ENCODE measurements at regions not wholly inside any gene's neighbourhood (a gene's known extent, or its start where the extent isn't known, plus 50 kb on each side); places are given as distances from the start of the nearest gene placed in this dataset.

DNA sequence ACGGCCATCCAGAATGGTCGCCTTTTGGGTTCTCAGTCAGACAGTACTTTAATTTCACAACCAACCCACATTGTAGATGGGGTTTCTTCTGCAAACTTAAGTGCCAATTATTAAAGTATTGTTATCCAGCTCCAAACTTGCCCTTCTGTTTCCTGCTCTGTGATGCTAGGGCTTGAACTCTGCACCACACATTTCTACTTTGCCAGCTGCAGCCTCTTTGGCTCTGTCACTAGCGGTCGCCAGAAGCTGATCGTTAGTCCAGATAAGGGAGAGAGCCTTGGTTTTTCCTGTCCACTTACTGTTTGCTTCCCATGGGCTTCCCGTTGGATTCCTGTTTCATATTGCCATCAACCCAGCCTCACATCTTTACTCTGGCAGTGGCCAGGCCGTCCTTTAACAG, 196.6 kb downstream of the ASB9 start:
- TF ChIP-seq EZH2phosphoT487 (IDR thresholded peaks at IDR 0.05; ENCODE audit: low read depth, severe bottlenecking, unreplicated experiment) (no peak), EZH2 (IDR thresholded peaks at IDR 0.05; ENCODE audit: borderline replicate concordance) (no peak)
- TF ChIP-seq, protein P1, sequence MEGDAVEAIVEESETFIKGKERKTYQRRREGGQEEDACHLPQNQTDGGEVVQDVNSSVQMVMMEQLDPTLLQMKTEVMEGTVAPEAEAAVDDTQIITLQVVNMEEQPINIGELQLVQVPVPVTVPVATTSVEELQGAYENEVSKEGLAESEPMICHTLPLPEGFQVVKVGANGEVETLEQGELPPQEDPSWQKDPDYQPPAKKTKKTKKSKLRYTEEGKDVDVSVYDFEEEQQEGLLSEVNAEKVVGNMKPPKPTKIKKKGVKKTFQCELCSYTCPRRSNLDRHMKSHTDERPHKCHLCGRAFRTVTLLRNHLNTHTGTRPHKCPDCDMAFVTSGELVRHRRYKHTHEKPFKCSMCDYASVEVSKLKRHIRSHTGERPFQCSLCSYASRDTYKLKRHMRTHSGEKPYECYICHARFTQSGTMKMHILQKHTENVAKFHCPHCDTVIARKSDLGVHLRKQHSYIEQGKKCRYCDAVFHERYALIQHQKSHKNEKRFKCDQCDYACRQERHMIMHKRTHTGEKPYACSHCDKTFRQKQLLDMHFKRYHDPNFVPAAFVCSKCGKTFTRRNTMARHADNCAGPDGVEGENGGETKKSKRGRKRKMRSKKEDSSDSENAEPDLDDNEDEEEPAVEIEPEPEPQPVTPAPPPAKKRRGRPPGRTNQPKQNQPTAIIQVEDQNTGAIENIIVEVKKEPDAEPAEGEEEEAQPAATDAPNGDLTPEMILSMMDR (IDR thresholded peaks at IDR 0.05; ENCODE audit: poor library complexity), result no peak
